Upper lobe of right lung (tissue), 1 donor: ENCODE measurements at regions not wholly inside any gene's neighbourhood (a gene's known extent, or its start where the extent isn't known, plus 50 kb on each side); places are given as distances from the start of the nearest gene placed in this dataset.

Source experiments
- ATAC-seq: fragments of 200-7000 bp; cut with Tn5 transposase; one replicate; pipeline ENCODE4 v1.9.1; 2020; ENCODE audit warnings: mild to moderate bottlenecking, moderate library complexity
- DNase-seq: peaks from one replicate; pipeline ENCODE4 v3.0.0-alpha.2; 2020
- H3K27ac ChIP-seq: fragments of 200-600 bp; one replicate; pipeline ENCODE4 v1.8.0; 2022
- H3K27me3 ChIP-seq: fragments of 200-600 bp; one replicate; pipeline ENCODE4 v1.8.0; 2022; ENCODE audit warnings: mild to moderate bottlenecking
- H3K36me3 ChIP-seq: fragments of 200-600 bp; one replicate; pipeline ENCODE4 v1.8.0; 2022
- H3K4me1 ChIP-seq: fragments of 200-600 bp; one replicate; pipeline ENCODE4 v1.8.0; 2022
- H3K4me3 ChIP-seq: fragments of 200-600 bp; one replicate; pipeline ENCODE4 v1.8.0; 2022; ENCODE audit warnings: mild to moderate bottlenecking
- H3K9me3 ChIP-seq: fragments of 200-600 bp; one replicate; pipeline ENCODE4 v1.8.0; 2022
- intact Hi-C: fragments of 100-400 bp; cut with DNase I; formaldehyde crosslinking; loops from one replicate; pipeline ENCODE4 v1.11.0; 2022
- TF ChIP-seq, protein P1 (sequence below): fragments of 200-600 bp; IDR thresholded peaks from one replicate; pipeline ENCODE4 v1.8.0; 2022; ENCODE audit warnings: antibody characterized with exemption
- donor health status: DM: no; HTN: yes; CAD: no; lungs with severe emphysema.

DNA sequence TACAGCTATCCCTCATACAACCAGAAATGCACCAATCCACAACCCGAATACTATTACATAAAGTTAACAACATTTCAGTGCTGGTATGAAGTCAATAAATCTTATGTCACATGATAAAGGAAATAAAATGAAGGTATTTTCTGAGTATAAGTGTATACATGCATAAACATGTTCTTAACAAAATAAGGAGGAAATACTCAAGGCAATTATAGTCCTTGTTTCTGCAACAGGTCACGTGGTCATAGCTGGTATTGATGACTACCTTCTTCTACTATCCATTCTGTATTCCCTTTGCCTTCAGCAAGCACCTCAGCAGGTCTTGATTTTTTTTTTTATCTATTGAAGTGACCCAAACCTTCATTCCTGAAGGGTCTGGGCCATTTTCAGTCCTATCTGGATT is 675.6 kb downstream of the RPL10L start:
- ATAC-seq (no peak), DNase-seq (no peak)
- TF ChIP-seq, protein P1, sequence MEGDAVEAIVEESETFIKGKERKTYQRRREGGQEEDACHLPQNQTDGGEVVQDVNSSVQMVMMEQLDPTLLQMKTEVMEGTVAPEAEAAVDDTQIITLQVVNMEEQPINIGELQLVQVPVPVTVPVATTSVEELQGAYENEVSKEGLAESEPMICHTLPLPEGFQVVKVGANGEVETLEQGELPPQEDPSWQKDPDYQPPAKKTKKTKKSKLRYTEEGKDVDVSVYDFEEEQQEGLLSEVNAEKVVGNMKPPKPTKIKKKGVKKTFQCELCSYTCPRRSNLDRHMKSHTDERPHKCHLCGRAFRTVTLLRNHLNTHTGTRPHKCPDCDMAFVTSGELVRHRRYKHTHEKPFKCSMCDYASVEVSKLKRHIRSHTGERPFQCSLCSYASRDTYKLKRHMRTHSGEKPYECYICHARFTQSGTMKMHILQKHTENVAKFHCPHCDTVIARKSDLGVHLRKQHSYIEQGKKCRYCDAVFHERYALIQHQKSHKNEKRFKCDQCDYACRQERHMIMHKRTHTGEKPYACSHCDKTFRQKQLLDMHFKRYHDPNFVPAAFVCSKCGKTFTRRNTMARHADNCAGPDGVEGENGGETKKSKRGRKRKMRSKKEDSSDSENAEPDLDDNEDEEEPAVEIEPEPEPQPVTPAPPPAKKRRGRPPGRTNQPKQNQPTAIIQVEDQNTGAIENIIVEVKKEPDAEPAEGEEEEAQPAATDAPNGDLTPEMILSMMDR, result no peak
- Histone ChIP-seq H3K27me3 (no peaks in the 10 kb centered on the region), H3K27ac (no peak overlapping the region), H3K9me3 (no peaks in the 10 kb centered on the region), H3K4me1 (no peaks in the 10 kb centered on the region), H3K36me3 (no peaks in the 10 kb centered on the region), H3K4me3 (no peak overlapping the region)
- intact Hi-C loops, result no loop called here

DNA sequence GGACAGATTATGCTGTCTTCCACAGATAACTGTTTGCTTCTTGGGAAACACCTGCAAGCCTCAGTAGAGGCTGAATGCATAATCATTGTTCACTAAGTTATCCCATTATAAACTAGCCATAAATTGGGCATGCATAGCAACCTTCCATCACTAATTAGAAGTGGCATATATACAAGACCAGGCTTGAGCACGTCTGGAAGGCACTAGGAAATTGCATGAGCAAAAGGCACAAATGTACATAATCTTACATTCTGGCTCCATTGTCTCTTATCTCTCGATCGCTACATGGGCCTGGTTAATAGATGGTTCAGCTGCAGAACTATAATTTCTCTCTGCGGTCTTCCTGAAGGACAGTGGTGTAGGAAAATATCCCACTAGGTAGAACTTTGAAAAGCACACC is 679.2 kb downstream of the RPL10L start:
- Histone ChIP-seq H3K4me3 (no peak overlapping the region), H3K27me3 (no peaks in the 10 kb centered on the region), H3K9me3 (no peaks in the 10 kb centered on the region), H3K27ac (no peak overlapping the region), H3K36me3 (no peaks in the 10 kb centered on the region), H3K4me1 (no peaks in the 10 kb centered on the region)
- TF ChIP-seq, protein P1, result no peak
- ATAC-seq (no peak), DNase-seq (no peak)
- intact Hi-C loops, result no loop called here

DNA sequence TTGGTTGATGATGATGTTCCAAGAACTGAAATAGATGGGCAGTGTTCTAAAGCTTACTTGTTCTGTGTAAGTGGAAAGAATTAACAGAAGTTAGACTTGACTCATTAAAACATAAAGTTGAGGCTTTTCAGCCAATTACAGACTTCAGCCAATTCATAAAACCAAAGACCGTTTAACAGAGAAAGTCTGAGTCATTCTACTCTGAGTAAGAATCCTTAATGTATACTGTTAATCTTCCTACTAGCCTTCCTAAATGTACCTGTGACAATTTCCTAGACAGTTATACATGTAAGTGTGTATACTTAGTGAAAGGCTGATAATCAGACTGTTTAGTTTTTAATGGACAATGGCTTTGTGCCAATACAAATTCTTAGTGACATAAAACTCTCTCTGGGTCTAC is 681.0 kb downstream of the RPL10L start:
- no peak overlapping the region for H3K4me3 ChIP-seq
- ATAC-seq (no peak), DNase-seq (no peak)
- H3K4me1 ChIP-seq, result no peaks in the 10 kb centered on the region
- H3K27ac ChIP-seq, result no peak overlapping the region
- H3K9me3 ChIP-seq, result no peaks in the 10 kb centered on the region
- TF ChIP-seq, protein P1, result no peak
- H3K36me3 ChIP-seq, result no peaks in the 10 kb centered on the region
- no peaks in the 10 kb centered on the region for H3K27me3 ChIP-seq
- intact Hi-C loops, result no loop called here

DNA sequence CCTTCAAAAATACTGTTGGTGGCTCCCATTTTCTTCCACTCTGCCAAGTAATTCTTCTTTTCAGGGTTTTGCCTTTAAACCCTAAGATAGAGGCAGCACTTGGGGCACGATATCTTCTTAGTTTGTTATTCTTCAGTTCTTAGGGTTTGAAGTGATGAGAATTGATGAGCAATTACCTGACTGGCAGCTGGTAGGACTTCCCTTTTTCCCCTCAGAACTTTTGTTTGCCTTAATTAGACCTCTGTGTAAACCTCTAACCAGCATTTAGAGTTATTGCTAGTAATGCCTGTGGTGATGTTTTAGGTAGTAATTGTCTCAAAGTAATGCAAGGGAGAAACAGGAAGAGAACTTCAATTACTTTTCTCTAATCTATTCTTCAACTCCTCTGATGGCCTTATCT is 683.5 kb downstream of the RPL10L start:
- no peaks in the 10 kb centered on the region for H3K4me1 ChIP-seq
- H3K27me3 ChIP-seq, result no peaks in the 10 kb centered on the region
- TF ChIP-seq, protein P1, result no peak
- DNase-seq (no peak), ATAC-seq (no peak)
- H3K4me3 ChIP-seq, result no peak overlapping the region
- no peaks in the 10 kb centered on the region for H3K9me3 ChIP-seq
- no peak overlapping the region for H3K27ac ChIP-seq
- intact Hi-C loops, result no loop called here
- H3K36me3 ChIP-seq, result no peaks in the 10 kb centered on the region

DNA sequence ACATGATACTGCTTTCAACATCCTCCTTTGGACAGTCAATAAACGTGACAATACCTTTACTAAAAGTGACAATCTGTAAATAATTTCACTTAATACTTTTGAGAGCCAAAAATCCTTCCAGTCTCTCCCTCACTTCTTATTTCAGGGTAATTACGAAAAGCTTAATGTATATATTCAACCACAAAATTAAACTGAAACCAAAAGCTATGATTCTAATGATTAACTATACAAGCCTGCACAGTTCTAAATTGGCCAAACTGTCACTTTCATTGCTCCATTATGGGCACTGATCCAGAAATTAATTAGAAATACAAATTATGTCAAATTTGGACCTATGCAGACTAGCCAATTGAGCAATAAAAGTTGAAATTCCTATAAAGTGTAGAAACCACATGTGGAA is 696.5 kb upstream of the MIS18BP1 start:
- no peak overlapping the region for H3K27ac ChIP-seq
- TF ChIP-seq, protein P1, result no peak
- intact Hi-C loops, result no loop called here
- no peaks in the 10 kb centered on the region for H3K36me3 ChIP-seq
- H3K9me3 ChIP-seq, result no peaks in the 10 kb centered on the region
- H3K4me1 ChIP-seq, result no peaks in the 10 kb centered on the region
- ATAC-seq (no peak), DNase-seq (no peak)
- H3K27me3 ChIP-seq, result no peaks in the 10 kb centered on the region
- no peak overlapping the region for H3K4me3 ChIP-seq

DNA sequence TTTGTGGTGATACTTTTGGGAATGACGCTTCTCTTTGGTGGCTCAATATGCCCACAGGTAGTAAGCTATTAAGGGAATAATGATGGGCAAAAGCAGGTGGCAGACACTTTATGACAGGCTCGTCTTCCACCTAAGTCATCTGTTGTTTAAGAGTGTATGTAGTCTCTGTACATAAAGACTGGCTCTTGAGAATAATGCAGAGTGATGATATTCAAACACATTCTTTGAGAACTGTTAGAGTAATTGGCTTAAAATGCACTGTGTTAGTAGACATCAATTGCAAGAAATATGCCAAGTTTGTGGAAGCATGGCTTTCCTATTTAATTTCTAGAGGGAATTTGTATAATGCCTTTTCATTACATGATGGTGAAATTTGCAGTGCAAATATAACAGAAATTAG is 694.8 kb upstream of the MIS18BP1 start:
- intact Hi-C loops, result no loop called here
- H3K27ac ChIP-seq, result no peak overlapping the region
- no peaks in the 10 kb centered on the region for H3K27me3 ChIP-seq
- H3K9me3 ChIP-seq, result no peaks in the 10 kb centered on the region
- no peak overlapping the region for H3K4me3 ChIP-seq
- no peak for ATAC-seq
- no peaks in the 10 kb centered on the region for H3K4me1 ChIP-seq
- no peak for DNase-seq
- TF ChIP-seq, protein P1, result no peak
- no peaks in the 10 kb centered on the region for H3K36me3 ChIP-seq
